HCT116 (cell line): ENCODE measurements at regions not wholly inside any gene's neighbourhood (a gene's known extent, or its start where the extent isn't known, plus 50 kb on each side); places are given as distances from the start of the nearest gene placed in this dataset.

ENCODE experiments used
- CTCF ChIP-seq, 3 experiments: fragments of 200-600 bp in 1 of 3; sonication (generic) in 1 of 3; IDR thresholded peaks in 2 of 3; conservative IDR thresholded peaks in 1 of 3; 2 replicates each; pipeline ENCODE4 v1.5.1; 2012 to 2017; ENCODE audit warnings: low read depth in 2 of 3, low read length in 2 of 3, antibody characterized with exemption in 1 of 3, borderline replicate concordance in 1 of 3, control low read depth in 1 of 3, mild to moderate bottlenecking in 1 of 3, mixed read lengths in 1 of 3, mixed run types in 1 of 3, moderate library complexity in 1 of 3; ENCODE audit not compliant: insufficient read depth in 1 of 3
- EZH2phosphoT487 ChIP-seq: fragments of 200-600 bp; IDR thresholded peaks from 2 replicates; pipeline ENCODE4 v1.6.1; 2018; ENCODE audit warnings: antibody characterized with exemption, borderline replicate concordance
- POLR2A ChIP-seq: IDR thresholded peaks from 2 replicates; pipeline ENCODE4 v1.7.0; 2011; ENCODE audit warnings: borderline replicate concordance; ENCODE audit not compliant: insufficient read depth, insufficient read length; ENCODE audit errors: extremely low read depth
- POLR2AphosphoS5 ChIP-seq: IDR thresholded peaks from 2 replicates; pipeline ENCODE4 v1.6.1; 2011; ENCODE audit warnings: mild to moderate bottlenecking, low read depth, low read length, moderate library complexity
- REST ChIP-seq: IDR thresholded peaks from 2 replicates; pipeline ENCODE4 v1.6.1; 2012; ENCODE audit warnings: low read depth
- YY1 ChIP-seq: IDR thresholded peaks from 2 replicates; pipeline ENCODE4 v1.6.1; 2011; ENCODE audit warnings: low read length, low read depth, moderate library complexity, mild to moderate bottlenecking; ENCODE audit not compliant: insufficient replicate concordance; ENCODE audit errors: extremely low read depth
- TF ChIP-seq, protein P1 (sequence below): IDR thresholded peaks from 2 replicates; pipeline ENCODE4 v1.6.1; 2011; ENCODE audit warnings: mild to moderate bottlenecking, low read length, moderate library complexity; ENCODE audit not compliant: insufficient replicate concordance; ENCODE audit errors: extremely low read depth

DNA sequence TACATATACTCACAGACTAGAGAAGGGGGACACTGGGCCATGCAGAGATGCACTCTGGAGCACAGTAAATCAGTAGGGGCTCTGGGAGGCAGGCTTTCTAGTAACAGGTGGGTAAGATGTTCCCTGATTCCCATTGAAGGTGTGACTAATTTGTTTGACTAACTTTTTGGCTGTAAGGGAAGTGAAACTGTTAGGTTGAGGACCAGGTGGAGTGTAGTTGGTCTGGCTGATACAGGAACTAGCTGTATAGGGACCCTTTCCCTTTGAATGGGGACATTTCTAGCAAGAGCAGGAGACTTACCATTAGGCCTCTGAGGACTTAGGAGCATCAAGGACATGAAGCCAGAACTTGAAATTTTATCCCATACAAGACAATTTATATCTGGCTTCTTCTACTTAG lies 989.6 kb upstream of the COX7C start:
- TF ChIP-seq CTCF (IDR thresholded peaks at IDR 0.05 in 2 of 3, conservative IDR thresholded peaks at IDR 0.05 in 1 of 3; ENCODE audit: borderline replicate concordance in 1 of 3, insufficient read depth in 1 of 3, low read depth in 2 of 3, low read length in 2 of 3) (no peak), YY1 (no peak), EZH2phosphoT487 (no peak), POLR2AphosphoS5 (no peak), POLR2A (no peak), REST (no peak)
- TF ChIP-seq, protein P1, sequence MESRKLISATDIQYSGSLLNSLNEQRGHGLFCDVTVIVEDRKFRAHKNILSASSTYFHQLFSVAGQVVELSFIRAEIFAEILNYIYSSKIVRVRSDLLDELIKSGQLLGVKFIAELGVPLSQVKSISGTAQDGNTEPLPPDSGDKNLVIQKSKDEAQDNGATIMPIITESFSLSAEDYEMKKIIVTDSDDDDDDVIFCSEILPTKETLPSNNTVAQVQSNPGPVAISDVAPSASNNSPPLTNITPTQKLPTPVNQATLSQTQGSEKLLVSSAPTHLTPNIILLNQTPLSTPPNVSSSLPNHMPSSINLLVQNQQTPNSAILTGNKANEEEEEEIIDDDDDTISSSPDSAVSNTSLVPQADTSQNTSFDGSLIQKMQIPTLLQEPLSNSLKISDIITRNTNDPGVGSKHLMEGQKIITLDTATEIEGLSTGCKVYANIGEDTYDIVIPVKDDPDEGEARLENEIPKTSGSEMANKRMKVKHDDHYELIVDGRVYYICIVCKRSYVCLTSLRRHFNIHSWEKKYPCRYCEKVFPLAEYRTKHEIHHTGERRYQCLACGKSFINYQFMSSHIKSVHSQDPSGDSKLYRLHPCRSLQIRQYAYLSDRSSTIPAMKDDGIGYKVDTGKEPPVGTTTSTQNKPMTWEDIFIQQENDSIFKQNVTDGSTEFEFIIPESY, result no peak
